ENCODE measurements at regions not wholly inside any gene's neighbourhood (a gene's known extent, or its start where the extent isn't known, plus 50 kb on each side); places are given as distances from the start of the nearest gene placed in this dataset.

DNA sequence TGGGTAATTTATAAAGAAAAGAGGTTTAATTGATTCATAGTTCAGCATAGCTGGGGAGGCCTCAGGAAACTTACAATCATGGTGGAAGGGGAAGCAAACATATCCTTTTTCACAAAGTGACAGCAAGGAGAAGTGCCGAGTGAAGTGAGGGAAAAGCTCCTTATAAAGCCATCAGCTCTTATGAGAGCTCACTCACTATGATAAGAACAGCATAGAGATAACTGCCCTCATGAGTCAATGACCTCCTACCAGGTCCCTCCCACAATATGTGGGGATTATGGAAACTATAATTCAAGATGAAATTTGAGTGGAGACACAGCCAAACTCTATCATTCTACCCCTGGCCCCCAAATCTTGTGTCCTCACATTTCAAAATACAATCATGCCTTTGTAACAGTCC lies 115.8 kb upstream of the LAMA2 start:
- no peaks in the 10 kb centered on the region for H3K36me3 ChIP-seq (replicated peaks in 1 of 2)
- TF ChIP-seq CTCF (IDR thresholded peaks at IDR 0.05) (no peak), POLR2A (IDR thresholded peaks at IDR 0.05) (no peak)
- H3K9me3 ChIP-seq (replicated peaks in 1 of 3), result no peaks in the 10 kb centered on the region
- H3K27me3 ChIP-seq, result no peaks in the 10 kb centered on the region
- H3K27ac ChIP-seq, result no peak overlapping the region
- no peak for DNase-seq
- intact Hi-C loops (cut with DNase I), result no loop called here
- H3K4me3 ChIP-seq, result no peak overlapping the region
- H3K4me1 ChIP-seq (replicated peaks in 1 of 2), result no peaks in the 10 kb centered on the region
- 54 to 77% (median 66%) methylated on average over 1 of the region's 1 CpG for WGBS, 4 donors

DNA sequence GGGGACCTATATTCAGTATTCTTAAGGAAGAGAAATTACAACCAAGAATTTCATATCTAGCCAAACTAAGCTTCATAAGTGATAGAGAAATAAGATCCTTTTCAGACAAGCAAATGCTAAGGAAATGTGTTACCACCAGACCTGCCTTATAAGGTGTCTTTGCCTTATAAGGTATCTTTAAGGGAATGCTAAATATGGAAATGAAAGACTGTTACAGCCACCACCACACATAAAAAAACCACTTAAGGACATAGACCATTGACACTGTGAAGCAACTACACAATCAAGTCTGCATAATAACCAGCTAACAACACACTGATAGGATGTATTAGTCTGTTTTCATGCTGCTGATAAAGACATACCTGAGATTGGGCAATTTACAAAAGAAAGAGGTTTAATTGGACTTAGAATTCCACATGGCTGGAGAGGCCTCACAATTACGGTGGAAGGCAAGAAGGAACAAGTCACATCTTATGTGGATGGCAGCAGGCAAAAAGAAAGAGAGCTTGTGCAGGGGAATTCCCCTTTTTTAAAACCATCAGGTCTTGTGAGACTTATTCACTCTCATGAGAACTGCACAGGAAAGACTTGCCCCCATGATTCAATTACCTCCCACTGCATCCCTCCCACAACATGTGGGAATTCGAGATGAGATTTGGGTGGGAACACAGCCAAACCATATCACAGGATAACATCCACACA lies 119.2 kb upstream of the LAMA2 start:
- intact Hi-C loops (cut with DNase I), result no loop called here
- no peaks in the 10 kb centered on the region for H3K27me3 ChIP-seq
- no peaks in the 10 kb centered on the region for H3K36me3 ChIP-seq (replicated peaks in 1 of 2)
- TF ChIP-seq POLR2A (IDR thresholded peaks at IDR 0.05) (no peak), CTCF (IDR thresholded peaks at IDR 0.05) (no peak)
- DNase-seq, result no peak
- no peaks in the 10 kb centered on the region for H3K9me3 ChIP-seq (replicated peaks in 1 of 3)
- no peaks in the 10 kb centered on the region for H3K4me1 ChIP-seq (replicated peaks in 1 of 2)
- WGBS, 4 donors, result 52 to 62% (median 54%) methylated on average over 2 of the region's 2 CpGs
- no peak overlapping the region for H3K27ac ChIP-seq
- H3K4me3 ChIP-seq, result no peak overlapping the region

GRCh38 chr6:128759901-128760300 lies 123.0 kb upstream of the LAMA2 start:
- H3K27ac ChIP-seq, result no peak overlapping the region
- no peak for TF ChIP-seq CTCF (IDR thresholded peaks at IDR 0.05)
- TF ChIP-seq POLR2A (IDR thresholded peaks at IDR 0.05), result no peak
- no peak overlapping the region for H3K4me3 ChIP-seq
- intact Hi-C loops (cut with DNase I), result no loop called here
- no peaks in the 10 kb centered on the region for H3K9me3 ChIP-seq (replicated peaks in 1 of 3)
- 81 to 89% (median 87%) methylated on average over 3 of the region's 3 CpGs; no CpG with 5 or more reads in 1 of the 4 donors for WGBS, 4 donors
- no peak for DNase-seq
- no peaks in the 10 kb centered on the region for H3K27me3 ChIP-seq
- no peaks in the 10 kb centered on the region for H3K4me1 ChIP-seq (replicated peaks in 1 of 2)
- H3K36me3 ChIP-seq (replicated peaks in 1 of 2), result no peaks in the 10 kb centered on the region

DNA sequence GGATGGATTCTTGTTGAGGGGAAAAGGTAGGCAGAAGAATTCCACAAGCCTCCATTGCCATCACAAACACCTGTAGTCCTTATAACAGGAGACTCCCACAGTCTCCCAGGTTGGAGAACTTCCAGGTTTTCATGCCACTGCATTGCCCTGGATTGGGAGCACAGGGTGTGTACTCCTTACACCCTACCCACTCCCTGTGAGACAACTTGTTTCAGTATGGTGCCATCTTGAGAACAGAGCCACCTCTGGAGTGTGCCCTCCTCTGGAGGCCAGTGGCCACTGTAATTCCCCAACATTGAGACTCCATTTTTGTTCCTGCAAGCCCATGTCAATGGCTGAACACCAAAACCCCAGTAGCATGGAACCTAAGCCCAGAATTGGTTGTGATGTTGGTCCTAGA lies 123.5 kb upstream of the LAMA2 start:
- no peaks in the 10 kb centered on the region for H3K27me3 ChIP-seq

GRCh38 chr6:128757961-128758360 lies 125.0 kb upstream of the LAMA2 start:
- Histone ChIP-seq H3K4me3 (no peak overlapping the region), H3K9me3 (replicated peaks in 1 of 3) (no peaks in the 10 kb centered on the region), H3K4me1 (replicated peaks in 1 of 2) (no peaks in the 10 kb centered on the region), H3K27ac (no peak overlapping the region), H3K36me3 (replicated peaks in 1 of 2) (no peaks in the 10 kb centered on the region), H3K27me3 (no peaks in the 10 kb centered on the region)
- no peak for TF ChIP-seq CTCF (IDR thresholded peaks at IDR 0.05)
- DNase-seq, result no peak
- intact Hi-C loops (cut with DNase I), result no loop called here

More for the DNA sequence above, 123.5 kb upstream of the LAMA2 start:
- Histone ChIP-seq H3K4me1 (replicated peaks in 1 of 2) (no peaks in the 10 kb centered on the region), H3K9me3 (replicated peaks in 1 of 3) (no peaks in the 10 kb centered on the region), H3K36me3 (replicated peaks in 1 of 2) (no peaks in the 10 kb centered on the region), H3K4me3 (no peak overlapping the region), H3K27ac (no peak overlapping the region)
- DNase-seq, result no peak
- TF ChIP-seq POLR2A (IDR thresholded peaks at IDR 0.05), result no peak
- intact Hi-C loops (cut with DNase I), result no loop called here
